A549 (cell line): ENCODE measurements at regions not wholly inside any gene's neighbourhood (a gene's known extent, or its start where the extent isn't known, plus 50 kb on each side); places are given as distances from the start of the nearest gene placed in this dataset.
"Not testable (repeated sequence)": the region's sequence is repeated elsewhere in the genome, so short reads cannot be mapped to it uniquely, and the experiment has no call there.

ENCODE experiments used
- BHLHE40 ChIP-seq: IDR thresholded peaks from 2 replicates; pipeline ENCODE4 v1.6.1; 2012; ENCODE audit warnings: low read depth, low read length, inconsistent platforms
- CTCF ChIP-seq: fragments of >200 bp; sonication (Bioruptor Twin); formaldehyde crosslinking; IDR thresholded peaks from 3 replicates; pipeline ENCODE4 v1.5.1; 2016
- EP300 ChIP-seq, 2 experiments: fragments of >200 bp; sonication (Bioruptor Twin); formaldehyde crosslinking; IDR thresholded peaks; 2 replicates in 1 of 2; 3 replicates in 1 of 2; pipeline ENCODE4 v1.6.1; 2016 to 2017
- RAD21 ChIP-seq, 2 experiments: fragments of >200 bp in 1 of 2; sonication (Bioruptor Twin) in 1 of 2; formaldehyde crosslinking in 1 of 2; IDR thresholded peaks in 1 of 2; conservative IDR thresholded peaks in 1 of 2; 2 replicates in 1 of 2; 3 replicates in 1 of 2; pipeline ENCODE4 v1.6.1; 2012 to 2018; ENCODE audit warnings: inconsistent platforms in 1 of 2
- RARB ChIP-seq: fragments of 250-450 bp; sonication (Bioruptor Pico); IDR thresholded peaks from 2 replicates; pipeline ENCODE4 v1.8.0; 2021; ENCODE audit warnings: mild to moderate bottlenecking, moderate library complexity

DNA sequence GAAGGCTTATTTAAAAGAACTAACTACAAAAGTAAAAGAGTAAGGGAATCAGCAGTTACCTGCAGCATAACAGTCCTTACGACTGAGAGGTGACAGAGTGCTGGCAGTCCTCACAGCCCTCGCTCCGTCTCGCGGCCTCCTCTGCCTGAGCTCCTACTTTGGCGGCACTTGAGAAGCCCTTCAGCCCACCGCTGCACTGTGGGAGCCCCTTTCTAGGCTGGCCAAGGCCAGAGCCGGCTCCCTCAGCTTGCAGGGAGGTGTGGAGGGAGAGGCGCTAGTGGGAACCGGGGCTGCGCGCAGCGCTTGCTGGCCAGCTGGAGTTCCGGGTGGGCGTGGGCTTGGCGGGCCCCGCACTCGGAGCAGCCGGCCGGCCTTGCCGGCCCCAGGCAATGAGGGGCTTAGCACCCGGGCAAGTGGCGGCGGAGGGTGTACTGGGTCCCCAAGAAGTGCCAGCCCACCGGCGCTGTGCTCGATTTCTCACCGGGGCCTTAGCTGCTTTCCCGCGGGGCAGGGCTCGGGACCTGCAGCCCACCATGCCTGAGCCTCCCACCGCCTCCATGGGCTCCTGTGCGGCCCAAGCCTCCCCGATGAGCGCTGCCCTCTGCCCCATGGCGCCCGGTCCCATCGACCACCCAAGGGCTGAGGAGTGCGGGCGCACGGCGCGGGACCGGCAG, 285.7 kb upstream of the MAGI2 start:
- not testable (repeated sequence) for TF ChIP-seq CTCF; BHLHE40; RARB (CRISPR knock-in tag); EP300 (IDR thresholded peaks at IDR 0.05); RAD21 (conservative IDR thresholded peaks at IDR 0.05 in 1 of 2, IDR thresholded peaks at IDR 0.05 in 1 of 2)
